NCI-H82 (cell line): ENCODE measurements at regions not wholly inside any gene's neighbourhood (a gene's known extent, or its start where the extent isn't known, plus 50 kb on each side); places are given as distances from the start of the nearest gene placed in this dataset.

Source experiments
- DNase-seq: peaks from one replicate; lab custom pipeline; 2025; lab: John Stamatoyannopoulos, UW

GRCh38 chr3:176714034-176714433 is 483.2 kb downstream of the TBL1XR1 start:
- DNase-seq, result no peak

GRCh38 chr3:176712191-176712590 is 485.1 kb downstream of the TBL1XR1 start:
- DNase-seq, result no peak

- no peak for DNase-seq
These were observed 498.0 kb downstream of the TBL1XR1 start for GRCh38 chr3:176699288-176699687.

- DNase-seq, result peak; percentile 13
These were observed 499.9 kb downstream of the TBL1XR1 start for GRCh38 chr3:176697284-176697889.

- DNase-seq, result peak; percentile 21
These were observed 500.5 kb downstream of the TBL1XR1 start for GRCh38 chr3:176696816-176697215.

GRCh38 chr3:176692966-176693785 is 504.1 kb downstream of the TBL1XR1 start:
- DNase-seq, result no peak

GRCh38 chr3:176692199-176692965 is 504.9 kb downstream of the TBL1XR1 start:
- DNase-seq, result no peak

- DNase-seq, result no peak
These were observed 507.0 kb downstream of the TBL1XR1 start for GRCh38 chr3:176690083-176690869.

GRCh38 chr3:176687754-176688153 is 509.5 kb downstream of the TBL1XR1 start:
- DNase-seq, result no peak

- DNase-seq, result no peak
These were observed 513.9 kb downstream of the TBL1XR1 start for GRCh38 chr3:176683382-176683781.

- DNase-seq, result peak; percentile 76
These were observed 533.1 kb downstream of the TBL1XR1 start for GRCh38 chr3:176663837-176664831.

GRCh38 chr3:176663387-176663786 is 533.9 kb downstream of the TBL1XR1 start:
- DNase-seq, result no peak

- DNase-seq, result no peak
These were observed 535.8 kb downstream of the TBL1XR1 start for GRCh38 chr3:176661432-176661964.

GRCh38 chr3:176655404-176656094 is 541.7 kb downstream of the TBL1XR1 start:
- DNase-seq, result no peak

GRCh38 chr3:176651622-176652021 is 545.7 kb downstream of the TBL1XR1 start:
- no peak for DNase-seq

GRCh38 chr3:176650478-176650877 is 546.8 kb downstream of the TBL1XR1 start:
- DNase-seq, result peak; percentile 13

GRCh38 chr3:176647987-176648386 is 549.3 kb downstream of the TBL1XR1 start:
- DNase-seq, result no peak

GRCh38 chr3:176633511-176633910 is 563.8 kb downstream of the TBL1XR1 start:
- DNase-seq, result peak; percentile 16

- no peak for DNase-seq
These were observed 564.4 kb downstream of the TBL1XR1 start for GRCh38 chr3:176632925-176633324.

GRCh38 chr3:176631165-176631564 is 566.1 kb downstream of the TBL1XR1 start:
- DNase-seq, result no peak
